ENCODE measurements at regions not wholly inside any gene's neighbourhood (a gene's known extent, or its start where the extent isn't known, plus 50 kb on each side); places are given as distances from the start of the nearest gene placed in this dataset.
"Not testable (repeated sequence)": the region's sequence is repeated elsewhere in the genome, so short reads cannot be mapped to it uniquely, and the experiment has no call there.

DNA sequence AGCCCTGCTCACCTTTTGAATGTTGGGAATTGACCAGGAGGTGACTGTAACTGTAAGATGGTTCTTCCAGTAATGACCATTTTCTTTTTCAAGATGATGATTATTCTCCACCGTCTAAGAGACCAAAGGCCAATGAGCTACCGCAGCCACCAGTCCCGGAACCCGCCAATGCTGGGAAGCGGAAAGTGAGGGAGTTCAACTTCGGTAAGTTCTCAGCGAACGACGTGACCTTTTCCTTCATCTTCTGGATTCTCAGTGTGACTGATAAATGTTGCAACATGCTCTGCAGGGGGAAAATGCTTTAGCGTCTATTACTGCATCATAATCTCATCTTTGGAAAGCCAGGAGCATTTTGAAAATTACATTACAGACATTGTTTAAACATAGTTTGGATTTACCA, 89.5 kb upstream of the SPDYE9 start:
- H3K36me3 Mint-ChIP-seq (ENCODE audit: low read depth); H3K27me3 Mint-ChIP-seq (ENCODE audit: insufficient read depth); H3K4me1 Mint-ChIP-seq; H3K27me3 ChIP-seq (ENCODE audit: control insufficient read depth, insufficient read depth, low read length, poor library complexity, severe bottlenecking); H3K4me1 ChIP-seq (ENCODE audit: control insufficient read depth, insufficient read depth, low read length); H3K9me3 ChIP-seq (ENCODE audit: control insufficient read depth, low read length); H3K4me3 ChIP-seq (ENCODE audit: low read length); H3K36me3 ChIP-seq (ENCODE audit: control insufficient read depth, insufficient read depth, low read length); H3K9ac ChIP-seq (ENCODE audit: extremely low read depth, low read length, poor library complexity, severe bottlenecking); H3K4me3 Mint-ChIP-seq; H3K27ac ChIP-seq (ENCODE audit: low read depth, low read length); DNase-seq; H3K27ac Mint-ChIP-seq; H3K9me3 Mint-ChIP-seq: not testable (repeated sequence)
- no CpG with 5 or more reads among the region's 10 CpGs for WGBS, 2 experiments (ENCODE audit: insufficient coverage in 1 of 2, insufficient read length in 1 of 2)

DNA sequence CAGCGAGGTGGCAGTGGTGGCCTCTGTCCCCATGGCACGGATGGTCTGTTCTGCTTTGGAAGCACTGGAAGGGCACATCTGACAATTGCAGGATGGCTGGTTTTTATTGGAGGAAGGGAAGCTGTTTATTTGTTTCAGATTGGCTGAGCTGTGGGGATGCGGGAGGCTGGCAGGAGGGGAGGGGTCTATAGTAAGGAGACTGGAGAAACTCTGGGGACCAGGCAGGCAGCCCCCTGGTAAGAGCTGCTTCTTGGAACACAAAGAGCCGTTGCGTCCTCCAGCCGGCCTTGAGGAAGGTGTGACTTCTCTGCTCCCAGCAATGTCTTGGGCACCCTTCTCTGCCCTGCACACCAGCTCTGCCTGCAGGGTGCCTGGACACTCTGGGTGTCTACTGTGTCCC, 85.1 kb upstream of the SPDYE9 start:
- not testable (repeated sequence) for H3K9me3 Mint-ChIP-seq; H3K27ac ChIP-seq (ENCODE audit: low read depth, low read length); H3K4me1 ChIP-seq (ENCODE audit: control insufficient read depth, insufficient read depth, low read length); H3K27me3 ChIP-seq (ENCODE audit: control insufficient read depth, insufficient read depth, low read length, poor library complexity, severe bottlenecking); H3K27ac Mint-ChIP-seq; DNase-seq; H3K36me3 Mint-ChIP-seq (ENCODE audit: low read depth); H3K9me3 ChIP-seq (ENCODE audit: control insufficient read depth, low read length); H3K9ac ChIP-seq (ENCODE audit: extremely low read depth, low read length, poor library complexity, severe bottlenecking); H3K27me3 Mint-ChIP-seq (ENCODE audit: insufficient read depth); H3K36me3 ChIP-seq (ENCODE audit: control insufficient read depth, insufficient read depth, low read length); H3K4me3 Mint-ChIP-seq; H3K4me1 Mint-ChIP-seq; H3K4me3 ChIP-seq (ENCODE audit: low read length)
- WGBS, 2 experiments (ENCODE audit: insufficient coverage in 1 of 2, insufficient read length in 1 of 2) = 89% methylated on average over 3 of the region's 6 CpGs; no CpG with 5 or more reads in 1 of the 2 experiments

- H3K9me3 ChIP-seq (ENCODE audit: control insufficient read depth, low read length); H3K9ac ChIP-seq (ENCODE audit: extremely low read depth, low read length, poor library complexity, severe bottlenecking); H3K9me3 Mint-ChIP-seq; H3K36me3 Mint-ChIP-seq (ENCODE audit: low read depth); DNase-seq; H3K4me3 ChIP-seq (ENCODE audit: low read length); H3K27me3 Mint-ChIP-seq (ENCODE audit: insufficient read depth); H3K36me3 ChIP-seq (ENCODE audit: control insufficient read depth, insufficient read depth, low read length); H3K4me1 ChIP-seq (ENCODE audit: control insufficient read depth, insufficient read depth, low read length); H3K4me3 Mint-ChIP-seq; H3K27ac ChIP-seq (ENCODE audit: low read depth, low read length); H3K27ac Mint-ChIP-seq; H3K4me1 Mint-ChIP-seq; H3K27me3 ChIP-seq (ENCODE audit: control insufficient read depth, insufficient read depth, low read length, poor library complexity, severe bottlenecking): not testable (repeated sequence)
- WGBS, 2 experiments (ENCODE audit: insufficient coverage in 1 of 2, insufficient read length in 1 of 2) = 99 to 100% methylated on average over 2 to 4 of the region's 5 CpGs
Observed at GRCh38 chr7:73170415-73170814, 84.6 kb upstream of the SPDYE9 start.

- H3K27ac Mint-ChIP-seq; H3K9ac ChIP-seq (ENCODE audit: extremely low read depth, low read length, poor library complexity, severe bottlenecking); H3K36me3 Mint-ChIP-seq (ENCODE audit: low read depth); DNase-seq; H3K27ac ChIP-seq (ENCODE audit: low read depth, low read length); H3K27me3 Mint-ChIP-seq (ENCODE audit: insufficient read depth); H3K9me3 Mint-ChIP-seq; H3K9me3 ChIP-seq (ENCODE audit: control insufficient read depth, low read length); H3K36me3 ChIP-seq (ENCODE audit: control insufficient read depth, insufficient read depth, low read length); H3K4me1 Mint-ChIP-seq; H3K27me3 ChIP-seq (ENCODE audit: control insufficient read depth, insufficient read depth, low read length, poor library complexity, severe bottlenecking); H3K4me3 ChIP-seq (ENCODE audit: low read length); H3K4me1 ChIP-seq (ENCODE audit: control insufficient read depth, insufficient read depth, low read length); H3K4me3 Mint-ChIP-seq: not testable (repeated sequence)
- WGBS, 2 experiments (ENCODE audit: insufficient coverage in 1 of 2, insufficient read length in 1 of 2) = no CpG with 5 or more reads among the region's 5 CpGs
Observed at GRCh38 chr7:73166152-73166551, 80.3 kb upstream of the SPDYE9 start.

DNA sequence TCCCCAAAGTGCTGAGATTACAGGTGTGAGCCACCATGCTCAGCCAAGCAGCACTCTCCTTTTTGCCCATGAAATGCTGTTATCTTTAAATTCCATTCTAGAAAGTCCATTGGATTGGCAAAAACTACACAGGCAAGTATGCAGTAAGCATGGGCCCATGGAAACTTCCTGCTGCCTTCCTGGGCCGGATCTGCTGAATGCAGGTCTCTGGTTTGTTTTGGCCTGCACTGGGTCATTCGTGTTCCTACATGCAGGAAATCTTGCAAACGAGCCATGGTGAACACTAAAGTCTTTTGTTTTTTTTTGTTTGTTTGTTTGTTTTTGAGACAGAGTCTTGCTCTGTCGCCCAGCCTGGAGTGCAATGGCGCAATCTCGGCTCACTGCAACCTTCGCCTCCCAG, 76.8 kb upstream of the SPDYE9 start:
- H3K27ac ChIP-seq (ENCODE audit: low read depth, low read length); H3K4me1 Mint-ChIP-seq; H3K27ac Mint-ChIP-seq; H3K4me1 ChIP-seq (ENCODE audit: control insufficient read depth, insufficient read depth, low read length); H3K9me3 ChIP-seq (ENCODE audit: control insufficient read depth, low read length); H3K4me3 ChIP-seq (ENCODE audit: low read length); H3K36me3 ChIP-seq (ENCODE audit: control insufficient read depth, insufficient read depth, low read length); H3K4me3 Mint-ChIP-seq; H3K9me3 Mint-ChIP-seq; H3K27me3 Mint-ChIP-seq (ENCODE audit: insufficient read depth); H3K27me3 ChIP-seq (ENCODE audit: control insufficient read depth, insufficient read depth, low read length, poor library complexity, severe bottlenecking); H3K9ac ChIP-seq (ENCODE audit: extremely low read depth, low read length, poor library complexity, severe bottlenecking); H3K36me3 Mint-ChIP-seq (ENCODE audit: low read depth); DNase-seq: not testable (repeated sequence)
- 63% methylated on average over 2 of the region's 7 CpGs; no CpG with 5 or more reads in 1 of the 2 experiments for WGBS, 2 experiments (ENCODE audit: insufficient coverage in 1 of 2, insufficient read length in 1 of 2)

DNA sequence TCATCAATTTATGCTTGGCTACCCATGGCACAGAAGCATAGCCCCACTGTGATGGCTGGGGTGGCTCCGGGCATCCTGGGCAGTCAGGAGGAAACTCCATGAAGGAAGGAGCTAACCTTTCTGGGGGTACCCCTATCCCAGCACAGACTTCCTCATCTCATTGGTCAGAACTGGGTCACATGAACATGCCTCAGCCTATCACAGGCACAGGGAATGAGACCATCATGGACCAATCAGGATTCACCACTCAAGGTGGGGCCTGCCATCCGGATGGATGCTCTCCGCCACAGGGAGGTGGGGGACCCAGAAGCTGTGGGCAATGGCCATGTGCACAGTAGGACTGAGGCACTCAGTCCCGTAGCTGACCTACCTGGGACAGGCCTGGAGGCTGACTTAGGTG, 75.9 kb upstream of the SPDYE9 start:
- not testable (repeated sequence) for H3K36me3 Mint-ChIP-seq (ENCODE audit: low read depth); H3K4me1 Mint-ChIP-seq; H3K9me3 ChIP-seq (ENCODE audit: control insufficient read depth, low read length); DNase-seq; H3K27me3 Mint-ChIP-seq (ENCODE audit: insufficient read depth); H3K27ac Mint-ChIP-seq; H3K36me3 ChIP-seq (ENCODE audit: control insufficient read depth, insufficient read depth, low read length); H3K9ac ChIP-seq (ENCODE audit: extremely low read depth, low read length, poor library complexity, severe bottlenecking); H3K4me3 Mint-ChIP-seq; H3K4me1 ChIP-seq (ENCODE audit: control insufficient read depth, insufficient read depth, low read length); H3K9me3 Mint-ChIP-seq; H3K27ac ChIP-seq (ENCODE audit: low read depth, low read length); H3K27me3 ChIP-seq (ENCODE audit: control insufficient read depth, insufficient read depth, low read length, poor library complexity, severe bottlenecking); H3K4me3 ChIP-seq (ENCODE audit: low read length)
- WGBS, 2 experiments (ENCODE audit: insufficient coverage in 1 of 2, insufficient read length in 1 of 2) = no CpG with 5 or more reads among the region's 4 CpGs

- H3K4me3 Mint-ChIP-seq; H3K4me1 Mint-ChIP-seq; H3K4me3 ChIP-seq (ENCODE audit: low read length); H3K9me3 Mint-ChIP-seq; H3K27ac Mint-ChIP-seq; H3K27me3 Mint-ChIP-seq (ENCODE audit: insufficient read depth); DNase-seq; H3K27ac ChIP-seq (ENCODE audit: low read depth, low read length); H3K9ac ChIP-seq (ENCODE audit: extremely low read depth, low read length, poor library complexity, severe bottlenecking); H3K9me3 ChIP-seq (ENCODE audit: control insufficient read depth, low read length); H3K27me3 ChIP-seq (ENCODE audit: control insufficient read depth, insufficient read depth, low read length, poor library complexity, severe bottlenecking); H3K36me3 Mint-ChIP-seq (ENCODE audit: low read depth); H3K4me1 ChIP-seq (ENCODE audit: control insufficient read depth, insufficient read depth, low read length); H3K36me3 ChIP-seq (ENCODE audit: control insufficient read depth, insufficient read depth, low read length): not testable (repeated sequence)
- no CpG with 5 or more reads among the region's 9 CpGs for WGBS, 2 experiments (ENCODE audit: insufficient coverage in 1 of 2, insufficient read length in 1 of 2)
Observed at GRCh38 chr7:73157169-73157661, 71.4 kb upstream of the SPDYE9 start.
